A673 (cell line): ENCODE measurements at regions not wholly inside any gene's neighbourhood (a gene's known extent, or its start where the extent isn't known, plus 50 kb on each side); places are given as distances from the start of the nearest gene placed in this dataset.

Source experiments
- BruUV-seq: library from RNA; stranded (reverse); fragments of 400-500 nt; replicated peaks from 2 replicates; lab custom pipeline; 2021; lab: Mats Ljungman, UMichigan
- CTCF ChIA-PET: fragments of 300-600 bp; sonication (Branson Sonifier 250); formaldehyde crosslinking; loops from one replicate; lab custom pipeline; 2022; ENCODE audit warnings: antibody characterized with exemption; lab: Charles Lee
- POLR2A ChIA-PET: fragments of 300-600 bp; sonication (Branson Sonifier 250); formaldehyde crosslinking; loops from one replicate; lab custom pipeline; 2022; ENCODE audit warnings: antibody characterized with exemption; ENCODE audit not compliant: low non-redundant PET; lab: Charles Lee
- DNase-seq: peaks from one replicate; pipeline ENCODE4 v3.0.0-alpha.2; 2015; ENCODE audit warnings: low spot score
- H3K27ac ChIP-seq: fragments of 200-600 bp; sonication (generic); 2 replicates; pipeline ENCODE4 v1.5.1; 2016; ENCODE audit warnings: mixed run types, low read depth, mild to moderate bottlenecking, mixed read lengths, antibody characterized with exemption, low read length; ENCODE audit not compliant: poor library complexity, severe bottlenecking
- H3K27me3 ChIP-seq: fragments of 200-600 bp; sonication (generic); replicated peaks from 2 replicates; pipeline ENCODE4 v1.6.1; 2017; ENCODE audit warnings: mixed run types, low read depth, mild to moderate bottlenecking, mixed read lengths, antibody characterized with exemption, low read length; ENCODE audit not compliant: insufficient read depth, poor library complexity
- H3K36me3 ChIP-seq: fragments of 200-600 bp; sonication (generic); 2 replicates; pipeline ENCODE4 v1.6.1; 2016; ENCODE audit warnings: mixed run types, mild to moderate bottlenecking, mixed read lengths, antibody characterized with exemption, low read length; ENCODE audit not compliant: insufficient read depth, poor library complexity, severe bottlenecking
- H3K4me1 ChIP-seq: fragments of 200-600 bp; sonication (generic); 2 replicates; pipeline ENCODE4 v1.6.1; 2017; ENCODE audit warnings: mixed run types, mild to moderate bottlenecking, mixed read lengths, antibody characterized with exemption, low read length; ENCODE audit not compliant: insufficient read depth, poor library complexity, severe bottlenecking
- H3K4me3 ChIP-seq: fragments of 200-600 bp; sonication (generic); 2 replicates; pipeline ENCODE4 v1.5.1; 2016; ENCODE audit warnings: low read depth, mixed run types, mild to moderate bottlenecking, mixed read lengths, low read length; ENCODE audit not compliant: poor library complexity, severe bottlenecking
- H3K9me3 ChIP-seq: fragments of 200-600 bp; sonication (generic); 2 replicates; pipeline ENCODE4 v1.6.1; 2016; ENCODE audit warnings: mixed run types, low read depth, mild to moderate bottlenecking, mixed read lengths, antibody characterized with exemption, low read length; ENCODE audit not compliant: poor library complexity, severe bottlenecking
- EZH2 ChIP-seq: fragments of 200-600 bp; sonication (generic); IDR thresholded peaks from 2 replicates; pipeline ENCODE4 v1.6.1; 2017; ENCODE audit warnings: borderline replicate concordance, low read depth, mild to moderate bottlenecking, mixed read lengths, antibody characterized with exemption, low read length; ENCODE audit not compliant: poor library complexity, severe bottlenecking
- intact Hi-C: fragments of 100-400 bp; cut with micrococcal nuclease; formaldehyde crosslinking; loops from one replicate; pipeline ENCODE4 v1.10.0; 2022; ENCODE audit not compliant: unreplicated experiment
- TF ChIP-seq, protein P1 (sequence below): fragments of 300-800, 200-600 bp; sonication (generic); conservative IDR thresholded peaks from 2 replicates; pipeline ENCODE4 v1.5.1; 2017; ENCODE audit warnings: low read depth, mild to moderate bottlenecking, antibody characterized with exemption, low read length, moderate library complexity, mixed read lengths

DNA sequence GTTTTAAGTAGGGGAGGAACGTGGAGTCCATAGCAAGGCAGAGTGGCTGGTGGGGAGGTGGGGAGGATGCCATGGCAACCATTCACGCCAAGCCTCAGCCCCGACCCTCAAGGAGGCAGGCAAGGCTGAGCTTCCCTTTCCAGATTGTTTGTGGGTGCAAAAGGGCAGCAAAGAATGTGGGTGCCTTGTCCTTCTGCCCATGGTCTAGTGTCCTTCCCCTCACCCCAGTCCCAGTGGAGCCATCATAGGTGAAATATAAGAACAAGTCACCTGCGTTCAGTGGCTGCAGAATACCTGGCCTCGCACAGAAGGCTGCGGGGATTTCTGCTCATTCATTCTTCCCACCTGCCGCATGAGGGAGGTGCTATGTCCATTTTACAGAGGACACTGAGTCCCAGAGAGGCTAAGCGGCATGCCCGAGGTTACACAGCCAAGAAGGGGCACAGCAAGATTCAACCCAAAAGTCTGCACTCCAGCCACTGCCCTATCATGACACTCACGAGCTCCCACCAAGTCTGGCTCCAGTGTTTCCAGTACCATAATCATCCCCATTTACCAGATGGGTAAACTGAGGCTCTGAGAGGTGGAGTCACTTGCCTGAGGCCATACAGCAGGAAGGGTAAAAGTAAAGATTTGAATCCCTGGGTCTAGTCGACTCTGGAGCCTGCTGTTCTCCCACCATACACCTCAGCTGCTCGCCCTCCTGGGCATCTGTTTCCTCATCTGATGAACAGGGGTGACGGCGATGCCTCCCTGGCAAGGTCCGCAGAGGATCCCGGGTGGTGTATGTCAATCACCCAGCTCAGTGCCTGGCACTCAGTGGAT is 100.8 kb downstream of the CEBPB start:
- Histone ChIP-seq H3K4me1 (peaks cover 4% of the 10 kb centered on the region), H3K36me3 (no peaks in the 10 kb centered on the region), H3K9me3 (no peaks in the 10 kb centered on the region), H3K27ac (no peak overlapping the region), H3K4me3 (no peak overlapping the region), H3K27me3 (no peaks in the 10 kb centered on the region)
- intact Hi-C loops, result no loop called here
- CTCF ChIA-PET, result no interaction called here
- TF ChIP-seq, protein P1, sequence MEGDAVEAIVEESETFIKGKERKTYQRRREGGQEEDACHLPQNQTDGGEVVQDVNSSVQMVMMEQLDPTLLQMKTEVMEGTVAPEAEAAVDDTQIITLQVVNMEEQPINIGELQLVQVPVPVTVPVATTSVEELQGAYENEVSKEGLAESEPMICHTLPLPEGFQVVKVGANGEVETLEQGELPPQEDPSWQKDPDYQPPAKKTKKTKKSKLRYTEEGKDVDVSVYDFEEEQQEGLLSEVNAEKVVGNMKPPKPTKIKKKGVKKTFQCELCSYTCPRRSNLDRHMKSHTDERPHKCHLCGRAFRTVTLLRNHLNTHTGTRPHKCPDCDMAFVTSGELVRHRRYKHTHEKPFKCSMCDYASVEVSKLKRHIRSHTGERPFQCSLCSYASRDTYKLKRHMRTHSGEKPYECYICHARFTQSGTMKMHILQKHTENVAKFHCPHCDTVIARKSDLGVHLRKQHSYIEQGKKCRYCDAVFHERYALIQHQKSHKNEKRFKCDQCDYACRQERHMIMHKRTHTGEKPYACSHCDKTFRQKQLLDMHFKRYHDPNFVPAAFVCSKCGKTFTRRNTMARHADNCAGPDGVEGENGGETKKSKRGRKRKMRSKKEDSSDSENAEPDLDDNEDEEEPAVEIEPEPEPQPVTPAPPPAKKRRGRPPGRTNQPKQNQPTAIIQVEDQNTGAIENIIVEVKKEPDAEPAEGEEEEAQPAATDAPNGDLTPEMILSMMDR, result no peak
- TF ChIP-seq EZH2, result no peak
- POLR2A ChIA-PET, result no interaction called here
- no TSS peak for BruUV-seq
- DNase-seq, result no peak

DNA sequence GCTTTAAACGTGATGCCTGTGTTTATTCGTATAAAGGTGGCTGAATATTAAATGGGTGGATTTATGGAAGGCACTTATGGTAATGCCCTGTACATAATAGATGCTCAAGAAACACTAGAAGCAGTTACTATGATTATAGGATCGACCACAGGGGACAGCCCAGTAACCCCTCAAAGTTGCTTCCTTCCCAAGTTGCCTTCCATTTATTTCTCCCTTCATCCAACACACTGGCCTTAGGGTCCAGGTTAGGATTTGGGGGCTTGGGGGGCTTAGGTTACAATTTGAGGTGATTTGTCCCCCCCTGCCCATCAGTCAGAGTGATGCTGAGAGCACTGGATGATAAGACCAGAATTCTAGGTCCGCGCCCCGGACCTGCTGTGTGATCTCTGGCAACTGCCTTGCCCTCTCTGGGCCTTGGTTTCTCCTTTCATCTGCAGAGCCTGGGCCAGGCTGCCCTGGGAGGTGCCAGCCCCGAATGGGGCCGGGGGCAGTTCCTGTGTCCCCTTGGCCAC is 101.5 kb downstream of the CEBPB start:
- CTCF ChIA-PET, result no interaction called here
- POLR2A ChIA-PET, result no interaction called here
- intact Hi-C loops, result no loop called here
- Histone ChIP-seq H3K9me3 (no peaks in the 10 kb centered on the region), H3K36me3 (no peaks in the 10 kb centered on the region), H3K4me3 (no peak overlapping the region), H3K27ac (no peak overlapping the region), H3K4me1 (no peaks in the 10 kb centered on the region), H3K27me3 (no peaks in the 10 kb centered on the region)
- TF ChIP-seq, protein P1, result no peak
- TF ChIP-seq EZH2, result no peak
- no TSS peak for BruUV-seq
- DNase-seq, result no peak

- TF ChIP-seq, protein P1, result no peak
- TF ChIP-seq EZH2, result no peak
- no peaks in the 10 kb centered on the region for H3K4me1 ChIP-seq
- no peak overlapping the region for H3K4me3 ChIP-seq
- intact Hi-C loops, result no loop called here
- CTCF ChIA-PET, result no interaction called here
- no peaks in the 10 kb centered on the region for H3K27me3 ChIP-seq
- no peaks in the 10 kb centered on the region for H3K9me3 ChIP-seq
- no TSS peak for BruUV-seq
- POLR2A ChIA-PET, result no interaction called here
- no peaks in the 10 kb centered on the region for H3K36me3 ChIP-seq
- no peak overlapping the region for H3K27ac ChIP-seq
- no peak for DNase-seq
Observed at GRCh38 chr20:50292591-50293283, 102.1 kb downstream of the CEBPB start.
